B cell (primary cell): ENCODE measurements at regions not wholly inside any gene's neighbourhood (a gene's known extent, or its start where the extent isn't known, plus 50 kb on each side); places are given as distances from the start of the nearest gene placed in this dataset.

ENCODE experiments used
- EZH2 ChIP-seq: IDR thresholded peaks from 2 replicates; pipeline ENCODE4 v1.6.1; 2012; ENCODE audit warnings: borderline replicate concordance, low read depth, mild to moderate bottlenecking, moderate library complexity, low read length; ENCODE audit not compliant: insufficient read depth, poor library complexity, severe bottlenecking
- TF ChIP-seq, protein P1 (sequence below): fragments of 200-600 bp; IDR thresholded peaks from one replicate; pipeline ENCODE4 v1.8.0; 2022; ENCODE audit warnings: antibody characterized with exemption, mild to moderate bottlenecking

DNA sequence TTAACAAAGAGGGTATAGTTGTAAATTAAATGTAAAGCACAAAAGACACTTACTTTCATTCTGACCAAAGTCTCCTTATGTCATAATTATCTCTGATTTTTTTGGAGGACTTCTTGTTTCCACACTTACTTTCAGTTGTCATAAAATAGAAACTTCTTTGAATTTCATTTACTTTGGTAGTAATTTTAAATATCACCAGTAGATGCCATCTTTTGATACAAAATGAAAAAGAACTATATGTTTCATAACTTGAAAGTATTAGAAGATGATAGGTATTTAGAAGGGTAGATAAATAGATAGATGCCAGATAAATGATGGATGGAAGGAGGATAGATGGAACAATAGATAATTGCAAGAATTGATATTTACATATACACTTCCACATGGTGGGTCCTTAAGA is 1865.3 kb upstream of the CDH9 start:
- TF ChIP-seq, protein P1, sequence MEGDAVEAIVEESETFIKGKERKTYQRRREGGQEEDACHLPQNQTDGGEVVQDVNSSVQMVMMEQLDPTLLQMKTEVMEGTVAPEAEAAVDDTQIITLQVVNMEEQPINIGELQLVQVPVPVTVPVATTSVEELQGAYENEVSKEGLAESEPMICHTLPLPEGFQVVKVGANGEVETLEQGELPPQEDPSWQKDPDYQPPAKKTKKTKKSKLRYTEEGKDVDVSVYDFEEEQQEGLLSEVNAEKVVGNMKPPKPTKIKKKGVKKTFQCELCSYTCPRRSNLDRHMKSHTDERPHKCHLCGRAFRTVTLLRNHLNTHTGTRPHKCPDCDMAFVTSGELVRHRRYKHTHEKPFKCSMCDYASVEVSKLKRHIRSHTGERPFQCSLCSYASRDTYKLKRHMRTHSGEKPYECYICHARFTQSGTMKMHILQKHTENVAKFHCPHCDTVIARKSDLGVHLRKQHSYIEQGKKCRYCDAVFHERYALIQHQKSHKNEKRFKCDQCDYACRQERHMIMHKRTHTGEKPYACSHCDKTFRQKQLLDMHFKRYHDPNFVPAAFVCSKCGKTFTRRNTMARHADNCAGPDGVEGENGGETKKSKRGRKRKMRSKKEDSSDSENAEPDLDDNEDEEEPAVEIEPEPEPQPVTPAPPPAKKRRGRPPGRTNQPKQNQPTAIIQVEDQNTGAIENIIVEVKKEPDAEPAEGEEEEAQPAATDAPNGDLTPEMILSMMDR, result no peak
- no peak for TF ChIP-seq EZH2
